SK-N-SH treated with all-trans-retinoic acid at 6 μM for 48 hours (cell line): ENCODE measurements at regions not wholly inside any gene's neighbourhood (a gene's known extent, or its start where the extent isn't known, plus 50 kb on each side); places are given as distances from the start of the nearest gene placed in this dataset.

Source experiments
- BACH2 ChIP-seq: fragments of 250-450 bp; sonication (Bioruptor Pico); IDR thresholded peaks from 2 replicates; pipeline ENCODE4 v1.9.0; 2021; ENCODE audit warnings: mild to moderate bottlenecking, borderline replicate concordance
- ESRRG ChIP-seq: fragments of 250-450 bp; sonication (Bioruptor Pico); IDR thresholded peaks from 2 replicates; pipeline ENCODE4 v1.6.1; 2021; ENCODE audit warnings: mild to moderate bottlenecking
- OSR1 ChIP-seq: fragments of 250-450 bp; sonication (Bioruptor Pico); IDR thresholded peaks from 2 replicates; pipeline ENCODE4 v1.8.0; 2022; ENCODE audit warnings: moderate library complexity, mild to moderate bottlenecking, inconsistent platforms
- PATZ1 ChIP-seq: fragments of 250-450 bp; sonication (Bioruptor Pico); IDR thresholded peaks from 2 replicates; pipeline ENCODE4 v1.8.0; 2020; ENCODE audit warnings: mild to moderate bottlenecking, moderate library complexity, borderline replicate concordance
- POU6F1 ChIP-seq: fragments of 250-450 bp; sonication (Bioruptor Pico); IDR thresholded peaks from 2 replicates; pipeline ENCODE4 v1.8.0; 2021; ENCODE audit warnings: low read depth, mild to moderate bottlenecking, moderate library complexity, borderline replicate concordance
- ZFP3 ChIP-seq: fragments of 250-450 bp; sonication (Bioruptor Pico); IDR thresholded peaks from 2 replicates; pipeline ENCODE4 v1.5.0; 2020; ENCODE audit warnings: mild to moderate bottlenecking, moderate library complexity
- ZNF565 ChIP-seq: fragments of 450-650 bp; formaldehyde crosslinking; conservative IDR thresholded peaks from 2 replicates; pipeline ENCODE4 v1.5.0; 2020; ENCODE audit warnings: low read depth, mild to moderate bottlenecking, moderate library complexity
- ZNF70 ChIP-seq: fragments of 450-650 bp; formaldehyde crosslinking; IDR thresholded peaks from 2 replicates; pipeline ENCODE4 v1.5.0; 2020; ENCODE audit warnings: mild to moderate bottlenecking, moderate library complexity

- TF ChIP-seq ESRRG (CRISPR knock-in tag) (no peak), POU6F1 (CRISPR knock-in tag) (no peak), ZNF565 (no peak), ZFP3 (CRISPR knock-in tag) (no peak), BACH2 (CRISPR knock-in tag) (no peak), PATZ1 (CRISPR knock-in tag) (no peak), ZNF70 (CRISPR knock-in tag) (no peak), OSR1 (CRISPR knock-in tag) (no peak)
These were observed 528.8 kb downstream of the CPS1 start for GRCh38 chr2:211085056-211085680.
